Small intestine (tissue), 7 donors: ENCODE measurements at regions not wholly inside any gene's neighbourhood (a gene's known extent, or its start where the extent isn't known, plus 50 kb on each side); places are given as distances from the start of the nearest gene placed in this dataset.

ENCODE experiments used
- DNase-seq, 2 donors: peaks; one replicate each; pipeline versions ENCODE4 v3.0.0 to v3.0.0-alpha.2; 2013
- FAIRE-seq: peaks from 2 replicates; lab custom pipeline; 2012; peaks lifted over from hg19 to GRCh38; lab: Jason Lieb, UNC
- H3K27ac ChIP-seq, 3 donors: one replicate each; pipeline ENCODE4 v1.5.1; 2013; ENCODE audit warnings: low read length in 2 of 3, mild to moderate bottlenecking in 2 of 3, control low read depth in 1 of 3, inconsistent platforms in 1 of 3, low read depth in 1 of 3, moderate library complexity in 1 of 3
- H3K27me3 ChIP-seq, 3 donors: one replicate each; pipeline ENCODE4 v1.6.1; 2013; ENCODE audit warnings: low read length in 3 of 3, inconsistent platforms in 1 of 3; ENCODE audit not compliant: control insufficient read depth in 3 of 3, insufficient read depth in 3 of 3
- H3K36me3 ChIP-seq, 3 donors: one replicate each; pipeline ENCODE4 v1.6.1; 2013; ENCODE audit warnings: low read length in 3 of 3, inconsistent platforms in 1 of 3, low read depth in 1 of 3, mild to moderate bottlenecking in 1 of 3, moderate library complexity in 1 of 3; ENCODE audit not compliant: control insufficient read depth in 3 of 3, insufficient read depth in 2 of 3
- H3K4me1 ChIP-seq, 3 donors: one replicate each; pipeline ENCODE4 v1.6.1; 2013; ENCODE audit warnings: low read length in 2 of 3, inconsistent platforms in 1 of 3, low read depth in 1 of 3, mild to moderate bottlenecking in 1 of 3, moderate library complexity in 1 of 3; ENCODE audit not compliant: control insufficient read depth in 3 of 3, insufficient read depth in 2 of 3
- H3K4me3 ChIP-seq, 3 donors: one replicate each; pipeline ENCODE4 v1.5.1; 2013; ENCODE audit warnings: low read length in 3 of 3, control low read depth in 1 of 3, inconsistent platforms in 1 of 3, low read depth in 1 of 3, mild to moderate bottlenecking in 1 of 3, moderate library complexity in 1 of 3
- H3K9me3 ChIP-seq, 2 donors: one replicate each; pipeline ENCODE4 v1.6.1; 2013; ENCODE audit warnings: low read depth in 1 of 2, low read length in 1 of 2; ENCODE audit not compliant: control insufficient read depth in 2 of 2, insufficient read depth in 1 of 2
- WGBS, 3 donors: extraction: QIAGEN DNeasy Blood & Tissue Kit; methylation state at CpG; one replicate each; pipeline ENCODE4 v1.1.7; 2013; 5-methylcytosine and 5-hydroxymethylcytosine counted together
- donor health status: healthy with polysubstance abuse.
- donor health status: control.
- donor health status: control.
- donor health status: Bipolar disorder and iron deficiency.
- donor health status: healthy.

DNA sequence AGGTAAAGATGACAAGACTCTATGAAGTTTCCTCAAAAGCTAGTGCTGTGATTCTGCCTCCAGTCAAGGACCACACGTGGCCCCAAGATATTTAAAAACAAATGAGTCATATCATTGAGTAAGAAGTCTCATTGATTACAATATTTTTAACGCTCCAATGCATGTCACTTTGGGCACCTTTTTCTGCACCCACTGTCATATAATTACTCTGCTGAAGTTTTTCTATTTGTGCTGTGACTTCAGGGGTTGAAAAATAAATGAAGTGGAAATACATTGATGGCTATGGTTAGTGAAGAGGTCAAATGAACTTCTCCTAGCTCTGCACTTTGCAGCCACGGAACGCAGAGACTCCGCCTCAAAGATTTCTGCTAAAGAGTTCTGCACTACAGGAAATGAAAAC is 344.3 kb upstream of the KYNU start:
- no peaks in the 10 kb centered on the region for H3K4me1 ChIP-seq
- no peak overlapping the region for H3K4me3 ChIP-seq
- no peaks in the 10 kb centered on the region for H3K36me3 ChIP-seq
- FAIRE-seq (no peak), DNase-seq (no peak)
- H3K27me3 ChIP-seq = no peaks in the 10 kb centered on the region
- WGBS, 3 donors = 71 to 76% (median 74%) methylated on average over 5 of the region's 5 CpGs
- H3K9me3 ChIP-seq = no peaks in the 10 kb centered on the region
- H3K27ac ChIP-seq = no peak overlapping the region

DNA sequence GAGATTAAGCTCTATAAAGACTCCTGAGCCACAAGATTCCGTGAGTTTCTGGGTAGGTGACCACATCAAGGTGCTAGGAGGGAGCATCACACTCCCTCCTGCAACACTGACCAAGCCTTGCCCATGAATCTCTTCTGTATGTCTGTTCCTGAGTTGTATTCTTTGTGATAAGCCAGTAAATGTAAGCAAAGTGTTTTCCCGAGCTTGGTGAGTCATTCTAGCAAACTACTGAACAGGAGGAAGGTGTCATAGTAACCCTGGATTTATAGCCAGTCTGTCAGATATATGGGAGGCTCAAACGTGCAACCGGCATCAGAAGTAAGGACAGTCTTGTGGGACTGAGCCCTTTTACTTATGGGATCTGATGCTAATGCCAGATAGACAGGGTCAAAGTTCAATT is 346.1 kb upstream of the KYNU start:
- no peaks in the 10 kb centered on the region for H3K36me3 ChIP-seq
- no peak for DNase-seq
- no peaks in the 10 kb centered on the region for H3K4me1 ChIP-seq
- no peaks in the 10 kb centered on the region for H3K9me3 ChIP-seq
- H3K27ac ChIP-seq = no peak overlapping the region
- no peak overlapping the region for H3K4me3 ChIP-seq
- 13 to 27% (median 26%) methylated on average over 4 of the region's 4 CpGs for WGBS, 3 donors
- no peak for FAIRE-seq
- H3K27me3 ChIP-seq = no peaks in the 10 kb centered on the region

DNA sequence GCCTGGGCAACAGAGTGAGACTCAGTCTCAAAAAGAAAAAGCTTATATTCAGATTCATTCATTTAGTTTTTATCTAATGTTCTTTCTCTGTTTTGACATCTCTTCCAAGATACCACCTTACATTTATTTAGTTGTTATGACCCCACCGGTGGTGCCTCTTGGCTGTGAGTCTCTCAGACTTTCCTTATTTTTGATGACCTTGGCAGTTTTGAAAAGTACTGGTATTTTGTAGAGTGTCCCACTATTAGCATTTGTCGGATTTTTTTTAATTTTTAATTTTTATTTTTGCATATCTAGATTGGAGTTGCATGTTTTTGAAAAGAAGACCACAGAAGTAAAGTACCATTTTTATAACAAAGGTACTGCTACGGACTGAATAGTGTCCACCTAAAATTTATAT is 351.7 kb upstream of the KYNU start:
- WGBS, 3 donors = 73 to 83% (median 83%) methylated on average over 3 of the region's 3 CpGs
- H3K36me3 ChIP-seq = no peaks in the 10 kb centered on the region

DNA sequence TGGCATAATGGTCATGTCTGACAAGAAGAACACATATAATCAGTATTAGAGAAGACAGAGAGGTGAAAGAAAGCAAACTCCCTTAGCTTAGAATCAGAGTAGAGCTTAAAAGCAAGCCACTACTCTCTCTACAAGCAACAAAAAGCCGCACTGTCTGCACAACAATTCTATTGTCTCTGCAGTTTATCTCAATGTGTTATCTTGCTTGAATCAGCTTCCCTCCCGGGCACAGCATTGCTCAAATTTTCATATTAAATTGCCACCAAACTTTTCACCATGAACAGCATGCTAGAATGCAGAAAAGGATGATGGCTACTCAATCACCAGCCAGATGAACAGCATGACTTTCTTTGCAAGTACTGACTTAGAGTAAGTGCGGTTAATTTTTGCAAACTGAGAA is 356.0 kb upstream of the KYNU start:
- FAIRE-seq = no peak
- Histone ChIP-seq H3K27me3 (no peaks in the 10 kb centered on the region), H3K4me1 (no peaks in the 10 kb centered on the region), H3K9me3 (no peaks in the 10 kb centered on the region), H3K36me3 (no peaks in the 10 kb centered on the region), H3K27ac (no peak overlapping the region), H3K4me3 (no peak overlapping the region)
- WGBS, 3 donors = 57 to 76% (median 61%) methylated on average over 3 of the region's 3 CpGs
- no peak for DNase-seq

More for the DNA sequence above, 351.7 kb upstream of the KYNU start:
- H3K27me3 ChIP-seq = no peaks in the 10 kb centered on the region
- no peak overlapping the region for H3K27ac ChIP-seq
- FAIRE-seq (no peak), DNase-seq (no peak)
- no peak overlapping the region for H3K4me3 ChIP-seq
- no peaks in the 10 kb centered on the region for H3K4me1 ChIP-seq
- H3K9me3 ChIP-seq = no peaks in the 10 kb centered on the region

DNA sequence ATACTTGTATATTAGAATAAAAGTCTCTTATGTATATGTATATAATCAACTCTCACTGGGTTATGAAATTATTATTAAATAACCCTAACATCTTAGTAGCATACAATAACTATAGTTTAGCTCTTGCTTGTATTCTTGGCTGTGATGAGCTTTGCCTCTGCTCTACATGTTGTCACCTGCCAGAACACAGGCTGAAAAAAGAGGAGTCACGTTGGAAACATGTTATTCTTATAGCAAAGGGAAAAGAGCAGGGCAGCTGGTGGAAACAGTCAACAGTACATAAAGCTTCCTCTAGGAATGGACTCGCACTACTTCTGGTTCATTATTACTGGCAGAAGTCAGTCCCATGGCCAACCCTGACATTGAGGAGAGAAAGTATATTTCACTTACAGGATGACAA is 362.0 kb upstream of the KYNU start:
- DNase-seq (no peak), FAIRE-seq (no peak)
- Histone ChIP-seq H3K4me1 (no peaks in the 10 kb centered on the region), H3K4me3 (no peak overlapping the region), H3K27me3 (no peaks in the 10 kb centered on the region), H3K9me3 (no peaks in the 10 kb centered on the region), H3K27ac (no peak overlapping the region), H3K36me3 (no peaks in the 10 kb centered on the region)
- 57 to 76% (median 72%) methylated on average over 2 of the region's 2 CpGs for WGBS, 3 donors

DNA sequence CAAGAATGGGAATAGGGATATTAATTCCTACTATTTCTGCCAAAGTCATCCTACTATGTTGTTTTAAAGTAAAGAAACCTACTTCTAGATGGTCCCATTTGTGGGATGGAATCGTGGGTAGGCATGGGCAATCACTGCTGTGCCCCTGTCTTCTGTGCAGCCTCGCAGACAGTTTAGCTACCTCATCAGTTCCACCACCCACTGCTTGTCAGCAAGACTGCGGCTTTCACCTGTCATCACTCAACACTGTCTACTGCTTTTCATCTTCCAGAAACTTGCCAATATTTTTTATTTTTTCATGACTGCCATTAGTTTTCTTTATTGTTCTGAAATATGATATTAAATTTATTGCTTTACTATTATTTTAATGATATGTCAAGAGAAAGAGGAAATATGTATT is 368.1 kb upstream of the KYNU start:
- Histone ChIP-seq H3K27ac (no peak overlapping the region), H3K4me1 (no peaks in the 10 kb centered on the region), H3K4me3 (no peak overlapping the region), H3K9me3 (no peaks in the 10 kb centered on the region), H3K27me3 (no peaks in the 10 kb centered on the region), H3K36me3 (no peaks in the 10 kb centered on the region)
- FAIRE-seq (no peak), DNase-seq (no peak)
- WGBS, 3 donors = 69 to 76% (median 72%) methylated on average over 3 of the region's 3 CpGs

DNA sequence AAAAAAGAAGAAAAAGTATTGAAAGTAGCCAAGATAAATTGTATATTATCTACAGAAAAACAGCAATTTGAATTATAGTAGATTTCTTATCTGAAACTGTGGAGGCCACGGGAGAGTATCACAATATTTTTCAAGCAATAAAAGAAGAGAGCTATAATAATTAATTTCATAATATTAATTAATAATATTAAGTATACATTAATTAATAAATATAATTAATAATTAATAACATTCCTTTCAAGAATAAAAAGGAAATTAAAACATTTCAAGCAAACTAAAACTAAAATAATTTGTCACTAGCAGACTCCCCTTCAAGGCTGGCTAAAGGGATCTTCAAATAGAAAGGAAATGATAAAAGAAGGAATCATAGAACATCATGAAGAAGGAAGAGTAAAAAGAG is 372.7 kb upstream of the KYNU start:
- WGBS, 3 donors = 32 to 75% (median 38%) methylated on average over 1 of the region's 1 CpG
- no peak for DNase-seq
- Histone ChIP-seq H3K27me3 (no peaks in the 10 kb centered on the region), H3K36me3 (no peaks in the 10 kb centered on the region), H3K4me3 (no peak overlapping the region), H3K4me1 (no peaks in the 10 kb centered on the region), H3K9me3 (no peaks in the 10 kb centered on the region), H3K27ac (no peak overlapping the region)
- no peak for FAIRE-seq

DNA sequence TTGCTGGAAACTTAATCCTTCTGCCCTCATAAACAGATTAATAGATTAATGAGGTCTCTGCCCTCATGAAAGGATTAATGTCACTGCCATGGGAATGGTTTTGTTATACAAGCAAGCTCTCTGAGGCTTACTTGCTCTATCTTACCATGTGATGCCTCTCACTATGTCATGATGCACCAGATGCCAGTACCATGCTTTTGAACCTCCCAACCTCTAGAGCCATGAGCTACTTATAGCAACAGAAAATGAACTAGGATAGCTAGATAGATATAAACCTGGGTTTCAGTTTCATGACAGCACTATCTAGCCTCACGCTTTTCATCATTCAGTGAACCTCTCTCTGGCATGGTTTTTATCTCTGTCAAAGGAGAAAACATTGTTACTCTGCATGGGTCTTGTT is 371.6 kb upstream of the LRP1B start:
- no peaks in the 10 kb centered on the region for H3K36me3 ChIP-seq
- no peaks in the 10 kb centered on the region for H3K27me3 ChIP-seq
- H3K4me3 ChIP-seq = no peak overlapping the region
- no peak for FAIRE-seq
- H3K9me3 ChIP-seq = no peaks in the 10 kb centered on the region
- 60 to 87% (median 72%) methylated on average over 1 of the region's 1 CpG for WGBS, 3 donors
- H3K27ac ChIP-seq = no peak overlapping the region
- no peak for DNase-seq
- no peaks in the 10 kb centered on the region for H3K4me1 ChIP-seq

DNA sequence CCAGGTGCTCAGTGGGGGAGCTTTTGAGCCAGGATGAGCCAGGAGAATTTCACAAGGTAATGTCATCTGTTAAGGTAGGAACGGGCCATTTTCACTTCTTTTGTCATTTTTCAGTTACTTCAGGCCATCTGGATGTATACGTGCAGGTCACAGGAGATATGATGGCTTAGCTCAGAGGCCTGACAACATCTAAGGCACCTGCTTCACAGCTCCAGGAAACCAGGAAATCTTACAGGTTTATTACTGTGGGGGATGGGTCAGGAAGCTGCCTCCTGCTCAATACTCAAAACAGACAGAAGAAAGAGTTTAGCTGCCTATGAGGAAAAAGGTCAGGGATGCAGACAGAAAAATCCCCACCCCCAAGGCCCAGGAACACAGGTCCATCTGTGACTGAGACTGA is 364.3 kb upstream of the LRP1B start:
- WGBS, 3 donors = 17 to 56% (median 24%) methylated on average over 2 of the region's 2 CpGs
- Histone ChIP-seq H3K4me3 (no peak overlapping the region), H3K9me3 (peaks cover 0 to 15% of the 10 kb centered on the region in 2 donors), H3K27me3 (no peaks in the 10 kb centered on the region), H3K36me3 (no peaks in the 10 kb centered on the region), H3K27ac (no peak overlapping the region), H3K4me1 (no peaks in the 10 kb centered on the region)
- FAIRE-seq = no peak
- DNase-seq = peak; percentile 21 to 31
